Hepatocyte (in vitro differentiated cells): ENCODE measurements at regions not wholly inside any gene's neighbourhood (a gene's known extent, or its start where the extent isn't known, plus 50 kb on each side); places are given as distances from the start of the nearest gene placed in this dataset.
"Not testable (repeated sequence)": the region's sequence is repeated elsewhere in the genome, so short reads cannot be mapped to it uniquely, and the experiment has no call there.

Source experiments
- EZH2 ChIP-seq: fragments of 200-600 bp; sonication (generic); IDR thresholded peaks from 2 replicates; pipeline ENCODE4 v1.6.1; 2016; ENCODE audit warnings: antibody characterized with exemption, mild to moderate bottlenecking, borderline replicate concordance
- TF ChIP-seq, protein P1 (sequence below): fragments of 200-600 bp; sonication (generic); IDR thresholded peaks from 2 replicates; pipeline ENCODE4 v1.5.1; 2016; ENCODE audit warnings: antibody characterized with exemption, mild to moderate bottlenecking; ENCODE audit not compliant: poor library complexity

DNA sequence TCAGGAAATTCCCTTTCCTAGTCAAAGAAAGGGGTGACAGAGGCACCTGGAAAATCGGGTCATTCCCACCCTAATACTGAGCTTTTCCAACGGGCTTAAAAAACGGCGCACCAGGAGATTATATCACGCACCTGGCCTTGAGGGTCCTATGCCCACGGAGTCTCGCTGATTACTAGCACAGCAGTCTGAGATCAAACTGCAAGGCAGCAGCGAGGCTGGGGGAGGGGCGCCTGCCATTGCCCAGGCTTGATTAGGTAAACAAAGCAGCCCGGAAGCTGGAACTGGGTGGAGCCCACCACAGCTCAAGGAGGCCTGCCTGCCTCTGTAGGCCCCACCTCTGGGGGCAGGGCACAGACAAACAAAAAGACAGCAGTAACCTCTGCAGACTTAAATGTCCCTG, 107.5 kb upstream of the VWC2 start:
- TF ChIP-seq, protein P1, sequence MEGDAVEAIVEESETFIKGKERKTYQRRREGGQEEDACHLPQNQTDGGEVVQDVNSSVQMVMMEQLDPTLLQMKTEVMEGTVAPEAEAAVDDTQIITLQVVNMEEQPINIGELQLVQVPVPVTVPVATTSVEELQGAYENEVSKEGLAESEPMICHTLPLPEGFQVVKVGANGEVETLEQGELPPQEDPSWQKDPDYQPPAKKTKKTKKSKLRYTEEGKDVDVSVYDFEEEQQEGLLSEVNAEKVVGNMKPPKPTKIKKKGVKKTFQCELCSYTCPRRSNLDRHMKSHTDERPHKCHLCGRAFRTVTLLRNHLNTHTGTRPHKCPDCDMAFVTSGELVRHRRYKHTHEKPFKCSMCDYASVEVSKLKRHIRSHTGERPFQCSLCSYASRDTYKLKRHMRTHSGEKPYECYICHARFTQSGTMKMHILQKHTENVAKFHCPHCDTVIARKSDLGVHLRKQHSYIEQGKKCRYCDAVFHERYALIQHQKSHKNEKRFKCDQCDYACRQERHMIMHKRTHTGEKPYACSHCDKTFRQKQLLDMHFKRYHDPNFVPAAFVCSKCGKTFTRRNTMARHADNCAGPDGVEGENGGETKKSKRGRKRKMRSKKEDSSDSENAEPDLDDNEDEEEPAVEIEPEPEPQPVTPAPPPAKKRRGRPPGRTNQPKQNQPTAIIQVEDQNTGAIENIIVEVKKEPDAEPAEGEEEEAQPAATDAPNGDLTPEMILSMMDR = not testable (repeated sequence)
- not testable (repeated sequence) for TF ChIP-seq EZH2
